HCT116 (cell line): ENCODE measurements at regions not wholly inside any gene's neighbourhood (a gene's known extent, or its start where the extent isn't known, plus 50 kb on each side); places are given as distances from the start of the nearest gene placed in this dataset.

Source experiments
- CEBPB ChIP-seq: IDR thresholded peaks from 2 replicates; pipeline ENCODE4 v1.6.1; 2012; ENCODE audit warnings: low read depth
- EZH2 ChIP-seq: fragments of 200-600 bp; sonication (generic); IDR thresholded peaks from 2 replicates; pipeline ENCODE4 v1.6.1; 2017; ENCODE audit warnings: antibody characterized with exemption, mixed run types
- EZH2phosphoT487 ChIP-seq: fragments of 200-600 bp; IDR thresholded peaks from 2 replicates; pipeline ENCODE4 v1.6.1; 2018; ENCODE audit warnings: antibody characterized with exemption, borderline replicate concordance
- POLR2A ChIP-seq: IDR thresholded peaks from 2 replicates; pipeline ENCODE4 v1.7.0; 2011; ENCODE audit warnings: borderline replicate concordance; ENCODE audit not compliant: insufficient read depth, insufficient read length; ENCODE audit errors: extremely low read depth
- POLR2AphosphoS5 ChIP-seq: IDR thresholded peaks from 2 replicates; pipeline ENCODE4 v1.6.1; 2011; ENCODE audit warnings: mild to moderate bottlenecking, low read depth, low read length, moderate library complexity
- SRF ChIP-seq: IDR thresholded peaks from 2 replicates; pipeline ENCODE4 v1.6.1; 2012; ENCODE audit warnings: low read depth
- TCF7L2 ChIP-seq: IDR thresholded peaks from 2 replicates; pipeline ENCODE4 v1.7.0; 2011; ENCODE audit warnings: borderline replicate concordance, inconsistent platforms; ENCODE audit not compliant: insufficient read depth, insufficient read length; ENCODE audit errors: extremely low read depth
- YY1 ChIP-seq: IDR thresholded peaks from 2 replicates; pipeline ENCODE4 v1.6.1; 2011; ENCODE audit warnings: low read length, low read depth, moderate library complexity, mild to moderate bottlenecking; ENCODE audit not compliant: insufficient replicate concordance; ENCODE audit errors: extremely low read depth
- ZFX ChIP-seq: fragments of 450-650 bp; IDR thresholded peaks from 2 replicates; pipeline ENCODE4 v1.6.1; 2017
- ZNF274 ChIP-seq: fragments of 200-500 bp; sonication (Bioruptor generic); IDR thresholded peaks from 2 replicates; pipeline ENCODE4 v1.6.1; 2014; ENCODE audit warnings: mild to moderate bottlenecking, low read depth, low read length, inconsistent platforms
- TF ChIP-seq, protein P1 (sequence below), 3 experiments: fragments of 200-600 bp in 1 of 3; sonication (generic) in 1 of 3; IDR thresholded peaks in 2 of 3; conservative IDR thresholded peaks in 1 of 3; 2 replicates each; pipeline ENCODE4 v1.5.1; 2012 to 2017; ENCODE audit warnings: low read depth in 2 of 3, low read length in 2 of 3, antibody characterized with exemption in 1 of 3, borderline replicate concordance in 1 of 3, control low read depth in 1 of 3, mild to moderate bottlenecking in 1 of 3, mixed read lengths in 1 of 3, mixed run types in 1 of 3, moderate library complexity in 1 of 3; ENCODE audit not compliant: insufficient read depth in 1 of 3
- TF ChIP-seq, protein P2 (sequence below): IDR thresholded peaks from 2 replicates; pipeline ENCODE4 v1.6.1; 2012
- TF ChIP-seq, protein P3 (sequence below): IDR thresholded peaks from 2 replicates; pipeline ENCODE4 v1.6.1; 2012

DNA sequence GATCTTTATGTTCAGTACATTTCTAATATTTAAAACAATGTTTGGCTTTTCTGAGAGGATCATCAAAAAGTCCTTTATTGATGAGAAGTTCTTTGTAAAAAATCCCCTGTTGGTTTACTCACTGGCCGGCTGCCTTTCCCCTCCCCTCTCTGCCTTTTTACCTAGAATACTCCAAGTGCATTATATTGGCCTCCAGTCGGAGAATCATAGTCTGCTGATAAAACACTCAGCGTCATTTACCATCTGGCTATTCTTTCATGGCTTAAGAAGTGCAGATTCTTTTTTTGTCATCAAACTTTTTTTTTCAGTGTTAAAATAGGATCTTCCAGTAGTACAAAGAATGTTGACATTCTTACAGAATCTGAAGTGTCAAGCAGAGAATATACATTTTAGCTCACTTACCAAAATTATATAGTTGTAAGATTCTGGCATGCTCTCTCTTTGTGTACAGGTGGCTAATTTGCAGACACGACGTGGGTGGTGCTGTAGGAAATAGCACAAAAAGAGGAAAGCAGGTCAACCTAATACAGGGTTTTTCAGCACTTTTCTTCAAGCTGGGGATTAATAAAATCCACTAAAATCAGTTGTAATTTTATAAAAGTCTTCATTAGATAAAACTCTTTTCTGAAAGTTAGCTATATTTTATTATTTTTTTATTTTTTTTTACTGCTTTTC, 731.8 kb downstream of the KCTD8 start:
- TF ChIP-seq CEBPB (no peak), EZH2 (no peak), EZH2phosphoT487 (no peak), POLR2AphosphoS5 (no peak), TCF7L2 (no peak), SRF (no peak), ZNF274 (no peak), YY1 (no peak), POLR2A (no peak), ZFX (no peak)
- TF ChIP-seq, protein P1, sequence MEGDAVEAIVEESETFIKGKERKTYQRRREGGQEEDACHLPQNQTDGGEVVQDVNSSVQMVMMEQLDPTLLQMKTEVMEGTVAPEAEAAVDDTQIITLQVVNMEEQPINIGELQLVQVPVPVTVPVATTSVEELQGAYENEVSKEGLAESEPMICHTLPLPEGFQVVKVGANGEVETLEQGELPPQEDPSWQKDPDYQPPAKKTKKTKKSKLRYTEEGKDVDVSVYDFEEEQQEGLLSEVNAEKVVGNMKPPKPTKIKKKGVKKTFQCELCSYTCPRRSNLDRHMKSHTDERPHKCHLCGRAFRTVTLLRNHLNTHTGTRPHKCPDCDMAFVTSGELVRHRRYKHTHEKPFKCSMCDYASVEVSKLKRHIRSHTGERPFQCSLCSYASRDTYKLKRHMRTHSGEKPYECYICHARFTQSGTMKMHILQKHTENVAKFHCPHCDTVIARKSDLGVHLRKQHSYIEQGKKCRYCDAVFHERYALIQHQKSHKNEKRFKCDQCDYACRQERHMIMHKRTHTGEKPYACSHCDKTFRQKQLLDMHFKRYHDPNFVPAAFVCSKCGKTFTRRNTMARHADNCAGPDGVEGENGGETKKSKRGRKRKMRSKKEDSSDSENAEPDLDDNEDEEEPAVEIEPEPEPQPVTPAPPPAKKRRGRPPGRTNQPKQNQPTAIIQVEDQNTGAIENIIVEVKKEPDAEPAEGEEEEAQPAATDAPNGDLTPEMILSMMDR (IDR thresholded peaks at IDR 0.05 in 2 of 3, conservative IDR thresholded peaks at IDR 0.05 in 1 of 3; ENCODE audit: borderline replicate concordance in 1 of 3, insufficient read depth in 1 of 3, low read depth in 2 of 3, low read length in 2 of 3) = no peak
- TF ChIP-seq, protein P2, sequence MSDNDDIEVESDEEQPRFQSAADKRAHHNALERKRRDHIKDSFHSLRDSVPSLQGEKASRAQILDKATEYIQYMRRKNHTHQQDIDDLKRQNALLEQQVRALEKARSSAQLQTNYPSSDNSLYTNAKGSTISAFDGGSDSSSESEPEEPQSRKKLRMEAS = no peak
- TF ChIP-seq, protein P3, sequence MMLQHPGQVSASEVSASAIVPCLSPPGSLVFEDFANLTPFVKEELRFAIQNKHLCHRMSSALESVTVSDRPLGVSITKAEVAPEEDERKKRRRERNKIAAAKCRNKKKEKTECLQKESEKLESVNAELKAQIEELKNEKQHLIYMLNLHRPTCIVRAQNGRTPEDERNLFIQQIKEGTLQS = no peak
